Common myeloid progenitor, CD34-positive (primary cell): ENCODE measurements at regions not wholly inside any gene's neighbourhood (a gene's known extent, or its start where the extent isn't known, plus 50 kb on each side); places are given as distances from the start of the nearest gene placed in this dataset.

Experiments
- CTCF ChIA-PET: fragments of 350-600 bp; sonication (Branson Sonifier 250); formaldehyde crosslinking; loops from one replicate; lab custom pipeline; 2021; ENCODE audit warnings: antibody characterized with exemption; lab: Charles Lee
- POLR2A ChIA-PET: fragments of 350-600 bp; sonication (Branson Sonifier 250); formaldehyde crosslinking; loops from one replicate; lab custom pipeline; 2021; ENCODE audit warnings: antibody characterized with exemption; lab: Charles Lee
- DNase-seq, 3 donors: peaks; one replicate each; pipeline versions ENCODE4 v3.0.0 to v3.0.0-alpha.2; 2013
- H3K27ac ChIP-seq, 2 experiments: 1 replicate in 1 of 2; 2 replicates in 1 of 2; pipeline ENCODE4 v1.7.0; 2013; ENCODE audit warnings: inconsistent platforms in 2 of 2, low read length in 2 of 2, mild to moderate bottlenecking in 2 of 2, low read depth in 1 of 2, moderate library complexity in 1 of 2; ENCODE audit not compliant: severe bottlenecking in 2 of 2, insufficient read depth in 1 of 2, poor library complexity in 1 of 2
- H3K27me3 ChIP-seq, 5 experiments: replicated peaks in 2 of 5; 1 replicate in 3 of 5; 2 replicates in 2 of 5; pipeline versions ENCODE4 v1.6.1 to v1.7.0; 2013; ENCODE audit warnings: low read length in 4 of 5, mild to moderate bottlenecking in 2 of 5, moderate library complexity in 2 of 5, inconsistent platforms in 1 of 5; ENCODE audit not compliant: insufficient read depth in 5 of 5, control insufficient read depth in 4 of 5
- H3K36me3 ChIP-seq, 4 experiments: 1 replicate in 2 of 4; 2 replicates in 2 of 4; pipeline versions ENCODE4 v1.6.1 to v1.7.0; 2013; ENCODE audit warnings: low read length in 3 of 4, control low read depth in 1 of 4, mild to moderate bottlenecking in 1 of 4; ENCODE audit not compliant: control insufficient read depth in 4 of 4, insufficient read depth in 4 of 4
- H3K4me1 ChIP-seq, 4 experiments: 1 replicate in 3 of 4; 2 replicates in 1 of 4; pipeline versions ENCODE4 v1.6.1 to v1.7.1; 2013; ENCODE audit warnings: low read length in 3 of 4, mild to moderate bottlenecking in 3 of 4, control low read depth in 1 of 4, inconsistent platforms in 1 of 4, moderate library complexity in 1 of 4; ENCODE audit not compliant: control insufficient read depth in 4 of 4, insufficient read depth in 4 of 4; ENCODE audit errors: control extremely low read depth in 1 of 4
- H3K4me3 ChIP-seq, 7 experiments: 1 replicate in 4 of 7; 2 replicates in 3 of 7; pipeline versions ENCODE4 v1.5.1 to v1.7.0; 2013; ENCODE audit warnings: mild to moderate bottlenecking in 7 of 7, low read length in 6 of 7, moderate library complexity in 6 of 7, inconsistent platforms in 2 of 7, low read depth in 2 of 7, control low read depth in 1 of 7; ENCODE audit not compliant: insufficient read depth in 4 of 7, control insufficient read depth in 1 of 7; ENCODE audit errors: extremely low read depth in 1 of 7
- H3K9me3 ChIP-seq, 5 experiments: 1 replicate in 4 of 5; 2 replicates in 1 of 5; pipeline versions ENCODE4 v1.6.1 to v1.7.1; 2013; ENCODE audit warnings: low read length in 4 of 5, mild to moderate bottlenecking in 2 of 5, inconsistent platforms in 1 of 5, low read depth in 1 of 5, moderate library complexity in 1 of 5; ENCODE audit not compliant: control insufficient read depth in 4 of 5, insufficient read depth in 2 of 5; ENCODE audit errors: control extremely low read depth in 1 of 5
- WGBS: methylation state at CpG from one replicate; pipeline ENCODE4 v1.1.5; 2013; ENCODE audit not compliant: insufficient coverage; 5-methylcytosine and 5-hydroxymethylcytosine counted together

DNA sequence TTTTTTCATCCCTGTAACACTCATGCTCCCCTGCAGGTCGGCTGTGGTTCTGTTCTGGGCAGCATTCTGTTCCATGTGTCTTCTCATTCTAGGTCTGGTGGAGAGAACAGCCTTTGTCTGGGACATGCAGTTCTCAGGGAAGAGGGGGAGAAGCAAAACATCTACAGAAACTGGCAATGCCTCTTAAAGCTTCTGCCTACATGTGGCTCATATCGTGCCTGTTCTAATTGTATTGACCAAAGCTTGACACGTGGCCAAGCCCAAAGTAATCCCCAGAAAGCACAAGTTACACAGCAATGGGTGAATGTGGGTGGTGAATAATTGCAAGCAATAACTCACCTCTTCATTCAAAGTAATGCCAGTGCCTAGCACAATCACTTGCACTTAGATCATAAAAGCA is 218.2 kb upstream of the IL12B start:
- no peaks in the 10 kb centered on the region for H3K36me3 ChIP-seq
- ChIA-PET POLR2A (no interaction called here), CTCF (no interaction called here)
- peaks cover 0 to 2% (median 0%) of the 10 kb centered on the region in 5 experiments for H3K27me3 ChIP-seq
- no peak overlapping the region for H3K27ac ChIP-seq
- no peak for DNase-seq
- H3K4me3 ChIP-seq: no peak overlapping the region
- no peaks in the 10 kb centered on the region for H3K4me1 ChIP-seq
- no CpG with 5 or more reads among the region's 3 CpGs for WGBS
- H3K9me3 ChIP-seq: peaks cover 0 to 13% (median 5%) of the 10 kb centered on the region in 5 experiments

GRCh38 chr5:159549046-159549445 is 218.8 kb upstream of the IL12B start:
- CTCF ChIA-PET: no interaction called here
- POLR2A ChIA-PET: no interaction called here
- peaks cover 0 to 2% (median 0%) of the 10 kb centered on the region in 5 experiments for H3K27me3 ChIP-seq
- no peak overlapping the region for H3K4me3 ChIP-seq
- H3K27ac ChIP-seq: no peak overlapping the region
- no peak for DNase-seq
- 100% methylated on average over 1 of the region's 1 CpG for WGBS
- no peaks in the 10 kb centered on the region for H3K36me3 ChIP-seq
- H3K9me3 ChIP-seq: peaks cover 0 to 13% (median 5%) of the 10 kb centered on the region in 5 experiments
- no peaks in the 10 kb centered on the region for H3K4me1 ChIP-seq

DNA sequence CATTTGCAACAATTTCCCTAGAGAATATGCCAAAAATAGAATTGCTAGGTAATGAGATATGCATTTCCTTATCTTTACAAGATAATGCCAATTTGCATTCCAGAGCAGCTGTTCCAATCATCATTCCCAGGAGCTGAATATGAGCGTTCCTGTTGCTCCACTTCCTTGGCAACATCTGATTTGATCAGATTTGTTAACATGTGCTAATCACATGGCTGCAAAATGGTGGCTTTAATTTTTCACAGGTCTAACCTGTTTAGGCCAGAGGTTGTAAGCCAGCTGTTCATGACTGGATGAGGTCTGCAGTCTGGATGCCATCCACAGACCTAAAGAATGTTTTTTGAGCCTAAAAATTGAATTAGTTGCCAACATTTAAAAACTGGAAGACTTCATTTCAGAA is 220.7 kb upstream of the IL12B start:
- no peaks in the 10 kb centered on the region for H3K4me1 ChIP-seq
- peaks cover 0 to 13% (median 5%) of the 10 kb centered on the region in 5 experiments for H3K9me3 ChIP-seq
- no peaks in the 10 kb centered on the region for H3K36me3 ChIP-seq
- DNase-seq: no peak
- ChIA-PET CTCF (no interaction called here), POLR2A (no interaction called here)
- no peak overlapping the region for H3K27ac ChIP-seq
- WGBS: 100% methylated on average over 1 of the region's 1 CpG
- H3K4me3 ChIP-seq: no peak overlapping the region
- H3K27me3 ChIP-seq: peaks cover 0 to 2% (median 0%) of the 10 kb centered on the region in 5 experiments

DNA sequence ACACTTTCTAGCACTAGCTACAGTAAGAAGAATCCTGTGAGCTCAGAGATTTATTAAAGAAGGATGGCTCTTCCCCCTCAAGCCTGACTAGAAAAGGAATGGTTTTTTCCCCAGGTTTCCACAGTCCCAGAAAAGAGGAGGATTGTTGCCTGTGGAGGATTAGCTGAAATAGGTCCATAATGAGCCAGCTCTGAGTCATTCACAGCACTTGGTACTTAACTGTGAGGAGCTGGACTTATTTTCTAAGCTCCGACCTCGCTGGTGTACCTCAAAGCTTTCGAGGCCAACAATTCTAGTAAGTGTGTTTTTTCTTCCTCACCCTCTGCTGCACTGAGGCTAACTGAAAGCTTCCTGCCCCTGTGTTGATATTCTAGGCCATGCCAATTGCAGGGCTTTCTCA is 222.5 kb upstream of the IL12B start:
- ChIA-PET POLR2A (no interaction called here), CTCF (no interaction called here)
- Histone ChIP-seq H3K9me3 (peaks cover 0 to 3% (median 2%) of the 10 kb centered on the region in 5 experiments), H3K36me3 (no peaks in the 10 kb centered on the region), H3K4me1 (no peaks in the 10 kb centered on the region), H3K27ac (no peak overlapping the region), H3K27me3 (peaks cover 0 to 2% (median 0%) of the 10 kb centered on the region in 5 experiments), H3K4me3 (no peak overlapping the region)
- 91% methylated on average over 3 of the region's 3 CpGs for WGBS
- no peak for DNase-seq

DNA sequence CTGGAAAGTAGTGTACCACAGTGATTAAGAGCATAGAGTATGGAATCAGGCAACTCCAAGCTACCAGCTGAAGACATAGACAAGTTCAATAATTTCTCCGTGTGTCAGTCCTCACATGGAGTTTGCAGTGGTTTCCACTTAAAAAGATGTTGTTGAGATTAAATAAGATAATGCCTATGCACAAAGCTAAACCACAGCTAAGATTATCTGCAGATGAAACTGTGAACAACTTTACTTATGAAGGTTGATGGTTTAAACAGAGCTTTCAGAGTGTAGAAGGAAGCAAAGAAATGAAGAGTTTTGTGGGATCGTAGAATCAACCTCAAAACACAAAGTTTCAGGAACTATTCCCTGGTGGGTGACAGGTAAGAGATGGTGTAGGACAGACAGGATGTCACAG is 223.5 kb upstream of the IL12B start:
- H3K4me1 ChIP-seq: no peaks in the 10 kb centered on the region
- H3K4me3 ChIP-seq: no peak overlapping the region
- peaks cover 0 to 3% (median 0%) of the 10 kb centered on the region in 5 experiments for H3K9me3 ChIP-seq
- CTCF ChIA-PET: no interaction called here
- POLR2A ChIA-PET: no interaction called here
- H3K27ac ChIP-seq: no peak overlapping the region
- DNase-seq: no peak
- peaks cover 0 to 3% (median 0%) of the 10 kb centered on the region in 5 experiments for H3K27me3 ChIP-seq
- no peaks in the 10 kb centered on the region for H3K36me3 ChIP-seq
- no CpG with 5 or more reads among the region's 2 CpGs for WGBS

DNA sequence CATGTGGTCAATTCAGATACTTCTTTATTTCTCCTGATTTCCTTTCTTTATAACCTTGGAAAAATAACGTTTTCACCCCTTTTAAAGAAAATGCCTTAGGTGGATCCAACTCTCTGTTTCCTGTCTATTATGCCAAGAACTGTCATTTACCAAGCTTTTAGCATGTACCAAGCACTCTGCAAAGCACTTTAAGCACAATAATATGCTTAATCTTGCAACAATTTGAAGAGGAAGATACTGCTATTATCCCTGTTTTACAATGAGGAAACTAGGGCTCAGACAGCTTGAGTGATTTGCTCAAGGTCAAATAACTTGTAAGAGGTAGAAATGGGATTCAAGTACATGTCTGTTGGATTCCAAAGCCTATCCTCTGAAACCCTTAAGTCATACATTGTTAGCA is 224.8 kb upstream of the IL12B start:
- Histone ChIP-seq H3K4me3 (no peak overlapping the region), H3K27me3 (peaks cover 0 to 10% (median 2%) of the 10 kb centered on the region in 5 experiments), H3K4me1 (no peaks in the 10 kb centered on the region), H3K27ac (no peak overlapping the region), H3K36me3 (no peaks in the 10 kb centered on the region), H3K9me3 (peaks cover 0 to 3% (median 0%) of the 10 kb centered on the region in 5 experiments)
- 67% methylated on average over 1 of the region's 1 CpG for WGBS
- ChIA-PET CTCF (no interaction called here), POLR2A (no interaction called here)
- DNase-seq: no peak

DNA sequence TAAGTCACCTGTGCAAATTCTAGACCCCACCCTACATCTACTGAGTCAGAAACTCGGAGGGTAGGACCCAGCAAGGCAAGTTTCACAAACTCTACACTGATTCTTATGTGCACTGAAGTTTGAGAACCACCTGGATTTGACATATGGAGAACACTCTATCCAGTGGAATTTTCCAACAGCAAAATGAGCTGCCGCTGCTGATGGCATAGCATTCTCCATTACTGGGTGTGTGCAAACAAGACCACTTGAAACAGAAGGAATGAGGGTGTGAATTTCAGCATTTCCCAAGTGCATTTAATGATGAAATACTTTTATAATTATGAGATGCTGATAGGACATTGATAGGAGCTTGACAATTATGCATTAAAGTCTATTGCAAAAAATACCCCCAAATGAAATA is 229.1 kb upstream of the IL12B start:
- Histone ChIP-seq H3K36me3 (no peaks in the 10 kb centered on the region), H3K27ac (no peak overlapping the region), H3K4me1 (no peaks in the 10 kb centered on the region), H3K4me3 (no peak overlapping the region), H3K9me3 (no peaks in the 10 kb centered on the region), H3K27me3 (peaks cover 0 to 16% (median 6%) of the 10 kb centered on the region in 5 experiments)
- POLR2A ChIA-PET: no interaction called here
- no peak for DNase-seq
- CTCF ChIA-PET: no interaction called here
- no CpG with 5 or more reads among the region's 2 CpGs for WGBS
